Mammary epithelial cell (primary cell): ENCODE measurements at regions not wholly inside any gene's neighbourhood (a gene's known extent, or its start where the extent isn't known, plus 50 kb on each side); places are given as distances from the start of the nearest gene placed in this dataset.

Experiments
- EZH2 ChIP-seq: IDR thresholded peaks from 2 replicates; pipeline ENCODE4 v1.6.1; 2012; ENCODE audit warnings: low read length, inconsistent platforms, borderline replicate concordance
- TF ChIP-seq, protein P1 (sequence below), 2 donors: IDR thresholded peaks in 1 of 2; conservative IDR thresholded peaks in 1 of 2; 2 replicates each; pipeline ENCODE4 v1.5.1; 2011 to 2012; ENCODE audit warnings: inconsistent platforms in 2 of 2, low read length in 2 of 2, mild to moderate bottlenecking in 2 of 2, control low read depth in 1 of 2, low read depth in 1 of 2; ENCODE audit not compliant: insufficient read depth in 1 of 2; ENCODE audit errors: extremely low read depth in 1 of 2

- TF ChIP-seq, protein P1, sequence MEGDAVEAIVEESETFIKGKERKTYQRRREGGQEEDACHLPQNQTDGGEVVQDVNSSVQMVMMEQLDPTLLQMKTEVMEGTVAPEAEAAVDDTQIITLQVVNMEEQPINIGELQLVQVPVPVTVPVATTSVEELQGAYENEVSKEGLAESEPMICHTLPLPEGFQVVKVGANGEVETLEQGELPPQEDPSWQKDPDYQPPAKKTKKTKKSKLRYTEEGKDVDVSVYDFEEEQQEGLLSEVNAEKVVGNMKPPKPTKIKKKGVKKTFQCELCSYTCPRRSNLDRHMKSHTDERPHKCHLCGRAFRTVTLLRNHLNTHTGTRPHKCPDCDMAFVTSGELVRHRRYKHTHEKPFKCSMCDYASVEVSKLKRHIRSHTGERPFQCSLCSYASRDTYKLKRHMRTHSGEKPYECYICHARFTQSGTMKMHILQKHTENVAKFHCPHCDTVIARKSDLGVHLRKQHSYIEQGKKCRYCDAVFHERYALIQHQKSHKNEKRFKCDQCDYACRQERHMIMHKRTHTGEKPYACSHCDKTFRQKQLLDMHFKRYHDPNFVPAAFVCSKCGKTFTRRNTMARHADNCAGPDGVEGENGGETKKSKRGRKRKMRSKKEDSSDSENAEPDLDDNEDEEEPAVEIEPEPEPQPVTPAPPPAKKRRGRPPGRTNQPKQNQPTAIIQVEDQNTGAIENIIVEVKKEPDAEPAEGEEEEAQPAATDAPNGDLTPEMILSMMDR (conservative IDR thresholded peaks at IDR 0.05 in 1 of 2, IDR thresholded peaks at IDR 0.05 in 1 of 2; ENCODE audit: extremely low read depth in 1 of 2, insufficient read depth in 1 of 2, low read depth in 1 of 2, low read length in 2 of 2) = no peak
- no peak for TF ChIP-seq EZH2
Measured at GRCh38 chr10:22850541-22850940, 77.3 kb upstream of the ARMC3 start.
